Fibroblast of skin of left biceps (primary cell): ENCODE measurements at regions not wholly inside any gene's neighbourhood (a gene's known extent, or its start where the extent isn't known, plus 50 kb on each side); places are given as distances from the start of the nearest gene placed in this dataset.
A peak's percentile ranks its signal among the peaks of the same experiment; 100 is the strongest.

Source experiments
- DNase-seq, 2 experiments: peaks; one replicate each; pipeline ENCODE4 v3.0.0-alpha.2; 2013; ENCODE audit warnings: low read depth in 2 of 2

DNA sequence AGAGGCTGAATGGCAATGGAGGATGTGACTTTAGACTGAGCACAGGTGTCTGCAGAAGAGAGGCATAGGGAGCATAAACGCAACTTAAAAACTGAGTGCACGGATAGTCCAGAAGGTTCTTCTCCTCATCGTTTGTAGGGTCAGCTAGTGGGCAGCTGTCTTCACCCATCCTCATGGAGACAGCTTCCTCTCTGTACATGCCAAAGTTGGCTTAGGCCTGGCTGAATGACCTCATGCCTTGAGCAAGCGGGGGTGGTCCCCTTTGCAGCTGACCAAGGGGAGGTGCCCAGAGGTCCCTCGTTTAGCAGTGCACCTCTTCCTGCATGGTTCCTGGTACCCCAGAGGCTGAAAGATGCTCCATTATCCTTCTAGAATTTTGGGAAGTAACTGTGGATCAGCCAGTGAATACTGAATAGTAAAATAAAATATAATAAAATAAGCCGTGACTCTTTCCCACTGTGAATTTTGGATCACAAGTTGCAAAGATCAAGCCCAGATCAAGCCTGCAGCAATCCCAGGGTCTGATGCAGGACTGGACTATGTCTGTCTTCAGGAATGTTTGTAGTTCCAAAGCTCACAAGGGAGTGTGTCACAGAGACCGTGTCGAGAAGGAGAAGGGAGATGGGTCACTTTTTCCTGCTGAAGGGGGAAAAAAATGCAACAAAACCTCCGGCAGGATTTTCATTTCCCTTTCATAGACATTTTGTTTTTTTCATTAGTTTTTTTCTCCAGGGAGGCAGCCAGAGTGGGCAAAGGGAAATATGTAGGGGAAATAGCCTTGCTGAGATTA is 295.3 kb upstream of the MKI67 start:
- DNase-seq = no peak

DNA sequence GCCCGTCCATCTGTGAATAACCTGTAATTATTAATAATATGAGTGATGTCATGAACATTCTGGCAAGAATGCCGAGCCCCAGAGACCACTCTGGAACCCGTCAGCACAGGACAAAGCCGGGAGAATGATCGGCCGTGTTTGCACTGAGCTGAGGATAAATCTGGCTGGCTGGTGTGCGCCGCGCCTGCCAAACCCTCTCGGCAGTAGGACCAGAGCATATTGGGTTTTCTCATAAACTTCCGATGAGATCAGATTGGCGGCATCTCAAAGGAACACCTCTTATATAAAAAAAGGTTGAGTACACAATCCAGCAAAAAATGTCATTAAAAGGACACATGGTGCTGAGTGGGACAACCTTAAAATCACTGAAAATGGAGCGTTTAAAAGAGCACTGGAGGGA is 296.0 kb upstream of the MKI67 start:
- DNase-seq = no peak

DNA sequence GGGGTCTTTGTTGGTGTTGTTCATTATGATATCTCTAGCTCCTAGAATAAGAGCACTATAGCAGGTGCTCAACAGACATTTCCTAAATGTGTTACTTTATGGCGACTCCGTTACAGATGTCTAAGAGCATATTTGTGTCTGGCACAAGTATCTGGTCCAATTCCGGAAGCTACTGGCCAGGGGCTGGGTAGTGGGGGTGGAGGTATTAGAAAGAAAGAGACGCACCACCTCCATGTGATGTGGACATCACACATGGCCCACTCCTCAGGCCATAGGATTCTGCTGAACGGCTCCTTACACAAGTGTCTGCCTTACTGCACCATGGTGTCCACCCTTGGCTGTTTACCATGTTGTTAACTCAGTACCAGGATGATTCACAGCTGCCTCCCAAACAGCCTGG is 296.8 kb upstream of the MKI67 start:
- no peak for DNase-seq

DNA sequence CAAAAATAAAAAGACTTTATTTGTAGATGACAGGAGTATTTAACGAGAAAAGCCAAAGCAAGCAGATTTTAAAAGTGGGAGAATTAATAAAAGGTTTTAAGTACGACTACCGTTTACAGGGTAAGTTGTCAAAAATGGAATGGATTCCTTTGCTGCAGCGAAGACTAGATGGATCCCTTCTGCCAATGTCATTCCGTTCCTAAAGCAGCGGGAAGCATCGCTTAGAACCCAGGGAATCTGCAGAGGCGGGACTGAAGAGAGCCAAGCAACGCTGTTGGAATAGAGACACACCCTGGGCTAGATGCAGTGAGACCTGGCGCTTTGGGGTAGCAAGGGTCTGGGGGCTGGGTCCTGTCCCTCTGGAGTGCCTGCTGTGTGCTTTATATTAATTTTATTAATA is 303.1 kb upstream of the MKI67 start:
- DNase-seq = no peak

DNA sequence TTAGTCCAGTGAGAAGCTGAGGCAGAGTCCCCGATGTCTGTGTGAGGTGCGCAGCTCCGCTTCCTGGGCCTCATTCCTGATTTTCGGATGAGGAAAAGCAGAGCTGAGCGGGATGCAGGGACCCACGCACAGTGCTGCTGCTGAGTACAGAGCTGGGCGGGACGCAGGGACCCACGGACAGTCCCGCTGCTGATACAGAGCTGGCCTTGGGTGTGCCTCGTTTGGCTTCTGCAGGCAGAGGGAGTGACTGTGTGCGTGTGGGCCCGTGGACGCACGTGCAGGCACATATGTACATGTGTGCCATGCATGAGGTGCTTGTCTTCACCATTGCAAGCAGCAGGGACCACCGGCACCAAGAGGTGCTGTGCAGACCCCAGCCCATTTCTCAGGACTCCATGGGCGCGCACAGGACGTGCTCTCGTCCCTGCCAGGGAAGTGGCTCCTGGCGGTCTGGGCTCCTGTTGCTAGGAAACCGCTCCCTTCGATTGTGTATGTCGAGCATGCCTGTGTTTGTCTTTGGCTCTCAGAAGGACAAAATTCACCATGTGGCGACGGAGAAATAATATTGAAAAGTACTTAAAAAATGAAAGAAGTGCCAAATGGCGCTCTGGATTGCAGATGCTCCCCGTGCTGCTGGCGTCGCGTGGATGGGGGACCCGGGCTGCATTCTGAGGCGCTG is 303.8 kb upstream of the MKI67 start:
- DNase-seq = no peak

DNA sequence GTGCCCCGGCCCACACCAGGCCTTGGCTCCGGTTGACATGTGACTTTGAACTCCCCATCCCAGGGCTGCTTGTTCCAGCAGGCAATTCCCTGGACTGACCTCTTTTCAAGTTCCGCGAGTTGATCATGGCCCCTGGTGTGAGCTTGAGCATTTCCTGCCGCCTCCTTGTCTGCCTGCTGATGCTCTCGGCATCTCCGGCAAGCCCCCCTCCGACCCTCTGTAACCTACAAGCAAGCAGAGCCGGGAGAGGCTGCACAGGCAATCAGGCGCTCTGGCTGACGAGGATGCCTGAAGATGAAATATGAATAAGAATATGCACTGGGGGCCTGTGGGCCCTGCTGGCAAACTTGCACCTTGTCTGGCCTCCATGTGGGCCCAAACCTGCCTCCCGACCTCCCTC is 304.9 kb upstream of the MKI67 start:
- DNase-seq = no peak

DNA sequence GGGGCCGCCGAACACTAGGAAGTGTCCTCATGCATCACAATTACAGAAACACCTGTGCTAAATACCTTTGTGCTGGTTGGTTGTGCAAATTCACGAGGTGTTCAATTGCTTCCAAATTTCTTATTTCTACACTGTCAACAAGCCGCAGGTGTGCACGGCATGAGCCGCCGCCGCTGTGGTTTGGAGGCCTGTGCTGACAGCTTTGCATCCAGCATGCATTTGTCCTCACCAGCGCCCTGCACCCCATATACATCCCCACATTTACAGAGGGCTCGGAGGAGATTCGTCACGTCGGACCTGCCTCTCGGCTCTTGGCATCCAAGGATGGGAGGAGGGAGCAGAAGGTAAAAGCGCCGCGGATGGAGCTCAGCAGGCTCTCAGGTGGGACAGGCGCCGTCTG is 305.3 kb upstream of the MKI67 start:
- DNase-seq = no peak

DNA sequence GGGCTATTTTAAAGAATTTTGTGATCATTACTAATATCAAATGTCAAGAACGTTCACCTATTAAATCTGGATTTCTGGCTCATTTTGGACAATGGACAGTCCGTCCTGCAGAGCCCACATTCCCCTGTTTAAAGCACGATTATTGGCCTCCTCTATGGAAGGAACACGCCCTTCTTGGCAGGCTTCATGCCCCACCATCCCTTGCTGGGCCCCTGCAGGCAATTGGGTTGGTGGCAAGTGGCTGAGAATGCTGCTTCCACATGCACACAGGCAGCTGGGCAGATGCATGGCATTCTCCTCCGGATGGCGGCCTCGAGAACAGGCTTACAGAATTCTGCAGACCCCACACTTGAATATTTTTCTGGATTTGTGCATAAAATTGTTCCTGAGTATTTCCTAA is 305.8 kb upstream of the MKI67 start:
- no peak for DNase-seq

DNA sequence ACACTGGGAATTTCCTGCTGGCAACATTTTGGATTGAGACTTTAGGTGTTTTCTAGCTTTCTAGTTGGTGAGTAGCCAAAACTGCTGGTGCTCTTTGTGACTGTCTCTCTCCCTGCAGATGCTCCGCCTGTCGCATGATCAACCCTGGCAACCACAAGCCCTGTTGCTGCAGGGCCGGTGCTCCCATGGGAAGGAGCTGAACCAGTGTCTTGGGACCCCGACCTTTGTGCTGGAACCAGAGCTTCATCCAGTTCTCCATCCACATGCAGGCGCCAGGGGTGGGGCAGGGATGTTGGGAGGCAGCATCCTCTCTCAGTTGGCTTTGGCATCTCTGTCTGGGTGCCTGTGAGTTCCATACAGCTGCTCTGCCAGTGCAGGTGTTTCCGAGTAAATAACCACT is 306.2 kb upstream of the MKI67 start:
- DNase-seq = no peak

DNA sequence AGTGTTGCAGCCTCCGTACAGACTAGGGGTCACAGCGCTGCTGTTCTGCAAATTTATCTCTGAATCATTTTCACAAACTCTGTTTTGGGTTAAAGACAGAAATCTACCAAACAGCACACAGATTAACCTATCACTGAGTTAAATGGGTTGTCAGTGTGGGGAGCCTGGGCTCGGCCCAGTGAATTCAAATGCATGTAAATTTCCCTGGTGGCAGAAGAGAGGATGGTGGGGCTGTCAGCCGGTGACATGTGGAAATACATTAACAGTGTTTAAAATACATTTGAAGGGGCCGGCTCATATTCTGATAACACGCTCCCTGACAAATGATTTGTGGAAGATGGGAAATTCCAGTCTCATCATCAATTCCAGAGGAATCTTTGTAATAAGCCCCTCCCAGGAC is 309.6 kb upstream of the MKI67 start:
- DNase-seq = no peak

DNA sequence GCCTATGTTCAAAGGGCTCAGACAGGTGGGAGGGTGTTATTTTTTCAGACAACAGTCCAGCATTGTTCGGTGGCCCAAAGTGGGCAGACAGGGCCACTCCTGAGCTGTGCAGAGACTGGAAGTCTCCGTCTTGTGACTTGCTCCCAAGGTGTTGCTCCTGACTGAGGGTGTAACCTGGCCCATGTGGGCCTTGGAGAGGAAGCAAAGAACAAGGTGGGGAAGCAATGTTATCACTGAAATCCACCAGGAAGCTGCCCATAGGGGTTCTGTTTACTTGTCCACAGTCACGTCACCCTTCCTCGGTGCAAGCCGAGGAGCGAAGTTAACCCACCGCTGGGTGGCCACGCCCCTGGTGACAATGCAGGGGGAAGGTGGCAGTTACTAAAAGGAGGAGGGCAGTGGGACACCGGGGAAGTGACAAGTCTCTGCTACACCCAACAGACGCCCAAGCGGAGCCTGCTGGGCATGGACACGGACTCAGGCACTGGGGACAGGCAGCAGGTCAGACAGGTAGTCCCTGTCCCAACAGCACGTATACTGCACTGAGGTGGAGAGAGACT is 311.6 kb upstream of the MKI67 start:
- DNase-seq = no peak

DNA sequence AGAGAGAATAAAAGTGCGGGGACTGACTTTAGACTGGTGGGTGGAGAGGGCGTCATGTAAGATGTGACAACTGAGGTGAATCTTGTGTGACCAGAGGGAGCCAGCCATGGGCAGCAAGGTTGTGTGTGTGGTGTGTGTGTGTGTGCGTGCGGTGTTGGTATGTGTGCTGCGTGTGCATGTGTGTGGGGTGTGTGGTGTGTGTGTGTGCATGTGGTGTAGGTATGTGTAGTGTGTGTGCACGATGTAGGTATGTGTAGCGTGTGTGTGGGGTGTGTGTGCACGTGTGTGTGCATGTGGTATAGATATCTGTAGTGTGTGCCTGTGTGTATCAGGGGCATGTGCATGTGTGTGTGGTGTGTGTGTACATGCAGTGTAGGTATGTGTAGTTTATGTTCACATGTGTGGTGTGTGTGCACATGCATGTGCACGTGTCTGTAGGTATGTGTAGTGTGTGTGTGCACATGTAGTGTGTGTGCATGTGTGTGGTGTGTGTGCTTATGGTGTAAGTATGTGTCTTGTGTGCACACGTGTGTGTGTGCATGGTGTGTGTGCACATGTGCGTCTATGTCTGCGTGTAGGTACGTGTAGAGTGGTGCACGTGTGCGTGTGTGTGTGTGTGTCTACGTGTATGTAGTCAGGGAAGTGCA is 312.3 kb upstream of the MKI67 start:
- DNase-seq = no peak

DNA sequence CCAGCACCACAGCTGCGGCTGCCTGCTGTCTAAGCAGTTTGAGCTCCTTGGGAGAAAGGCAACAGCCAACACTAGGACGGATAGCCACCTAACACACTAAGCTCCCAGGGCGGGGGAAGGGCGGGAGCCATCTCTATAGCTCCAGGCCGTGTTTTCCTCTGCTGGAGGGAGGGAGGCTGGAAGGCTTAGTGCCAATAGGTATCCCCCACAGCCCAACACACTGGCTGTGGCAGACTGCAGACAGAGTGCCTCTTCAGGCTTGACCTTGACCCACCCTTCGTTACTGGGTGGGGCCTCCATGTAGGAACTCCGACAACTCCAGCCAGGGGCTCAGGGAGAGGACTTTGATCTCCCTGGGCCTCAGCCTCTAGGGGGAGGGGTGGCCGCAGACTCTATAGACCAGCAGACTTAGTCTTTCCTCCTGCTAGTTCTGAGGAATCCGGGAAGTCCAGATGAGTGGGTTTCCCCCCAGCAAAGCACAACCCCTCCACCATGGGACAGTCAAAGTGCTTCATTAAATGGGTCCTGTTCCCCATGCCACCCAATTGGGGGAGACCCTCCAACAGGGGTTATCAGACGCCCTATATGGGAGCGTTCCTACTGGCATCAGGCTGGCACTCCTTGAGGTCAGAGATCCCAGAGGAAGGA is 314.4 kb upstream of the MKI67 start:
- DNase-seq = no peak

DNA sequence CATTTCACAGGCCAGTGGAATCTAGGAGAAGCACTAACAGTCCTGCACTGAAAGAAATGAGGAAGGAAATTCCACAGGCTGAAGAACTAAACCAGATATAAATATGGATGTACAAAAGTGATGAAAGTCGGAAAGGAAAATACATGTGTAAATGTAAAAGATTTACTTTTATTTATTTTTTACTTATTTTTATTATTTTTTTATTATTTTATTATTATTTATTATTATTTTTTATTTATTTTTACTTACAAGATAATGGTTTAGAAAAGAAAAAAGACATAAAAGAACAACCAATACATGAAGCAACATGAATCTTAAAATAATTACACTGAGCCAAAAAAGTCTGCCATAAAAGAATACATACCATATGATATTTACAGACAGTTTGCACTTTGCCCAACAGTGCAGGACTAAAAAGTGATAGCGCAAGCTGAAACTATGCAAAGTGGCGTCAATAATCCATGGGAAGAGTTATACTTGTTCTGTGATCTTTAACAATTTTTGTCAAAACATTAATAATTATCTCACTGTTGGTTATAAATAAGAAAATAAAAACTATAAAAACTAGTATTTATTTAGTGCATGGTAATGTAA is 317.8 kb upstream of the MKI67 start:
- no peak for DNase-seq

DNA sequence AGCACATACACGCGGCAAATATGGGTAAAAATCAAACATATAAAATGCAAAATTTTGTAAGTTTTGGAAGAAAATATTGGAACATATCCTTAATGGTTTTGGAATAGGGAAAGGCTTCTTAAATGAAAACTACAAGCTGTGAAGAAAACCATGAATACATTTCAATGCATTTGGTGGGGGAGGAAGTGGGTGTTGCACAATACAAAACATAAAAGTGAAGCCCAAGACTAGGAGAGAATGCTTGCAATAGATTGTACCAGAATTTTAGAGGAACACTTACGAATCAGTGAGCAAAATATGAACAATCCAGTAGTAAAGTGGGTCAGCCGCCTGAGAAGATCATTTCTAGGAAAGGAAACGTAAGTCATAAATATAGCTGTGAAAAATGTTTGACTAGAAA is 322.6 kb upstream of the MKI67 start:
- DNase-seq = no peak

DNA sequence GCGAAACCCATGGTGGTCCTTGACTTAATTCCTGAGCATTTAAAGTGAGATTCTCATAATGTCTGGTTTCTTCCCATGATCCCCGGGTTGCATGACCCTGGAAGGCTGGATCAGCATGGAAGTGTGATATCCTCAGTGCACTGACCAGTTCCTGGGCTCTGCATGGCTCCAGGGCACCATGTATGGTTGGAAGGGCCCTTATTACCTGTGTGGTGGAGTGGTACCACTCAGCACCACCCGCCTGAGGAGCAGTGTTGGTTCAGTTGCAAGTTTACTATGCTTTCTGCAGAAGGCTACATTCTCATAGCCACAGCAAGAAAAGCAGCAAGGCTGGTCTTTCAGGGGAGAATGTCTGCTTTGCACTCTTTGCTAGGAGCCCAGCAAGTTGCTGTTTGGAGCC is 325.7 kb upstream of the MKI67 start:
- DNase-seq = no peak

DNA sequence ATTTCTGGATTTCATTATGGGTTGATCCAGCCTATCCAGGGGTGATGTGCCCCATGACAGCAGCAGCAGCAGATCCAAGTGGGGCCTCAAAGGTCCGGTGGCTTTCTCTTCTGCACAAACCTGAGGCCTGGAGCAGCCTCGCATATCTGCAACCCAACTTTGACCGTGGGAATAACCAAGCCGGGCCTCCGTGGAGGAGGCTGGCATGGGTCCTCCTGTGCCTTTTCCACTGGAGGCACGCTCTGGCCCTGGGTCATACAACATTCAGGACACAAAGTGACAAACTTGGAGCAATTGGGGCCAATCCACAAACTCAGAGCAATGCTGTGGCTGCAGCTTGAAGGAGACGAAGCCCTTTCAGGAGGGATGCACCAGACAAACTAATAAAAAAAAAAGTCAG is 330.0 kb upstream of the MKI67 start:
- no peak for DNase-seq

DNA sequence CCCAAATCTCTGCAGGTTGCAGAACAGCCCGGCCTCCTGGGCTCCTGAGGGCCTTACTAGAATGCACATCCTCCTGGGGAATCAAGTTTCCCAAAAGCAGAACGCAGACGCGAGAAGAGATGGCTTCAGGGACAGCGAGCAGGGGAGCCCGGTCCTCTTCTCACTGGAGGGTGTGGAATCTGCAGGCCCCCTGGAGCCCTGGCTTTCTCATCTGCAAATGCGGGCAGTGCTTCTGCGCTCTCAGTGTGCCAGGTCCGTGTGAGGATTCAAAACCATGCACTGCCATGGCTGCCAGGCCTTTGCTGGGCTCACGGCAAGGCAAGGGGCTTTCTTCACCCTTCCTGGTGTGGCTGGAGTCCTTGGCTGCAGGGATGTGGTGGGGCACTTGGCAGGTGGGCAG is 330.9 kb upstream of the MKI67 start:
- DNase-seq = no peak

DNA sequence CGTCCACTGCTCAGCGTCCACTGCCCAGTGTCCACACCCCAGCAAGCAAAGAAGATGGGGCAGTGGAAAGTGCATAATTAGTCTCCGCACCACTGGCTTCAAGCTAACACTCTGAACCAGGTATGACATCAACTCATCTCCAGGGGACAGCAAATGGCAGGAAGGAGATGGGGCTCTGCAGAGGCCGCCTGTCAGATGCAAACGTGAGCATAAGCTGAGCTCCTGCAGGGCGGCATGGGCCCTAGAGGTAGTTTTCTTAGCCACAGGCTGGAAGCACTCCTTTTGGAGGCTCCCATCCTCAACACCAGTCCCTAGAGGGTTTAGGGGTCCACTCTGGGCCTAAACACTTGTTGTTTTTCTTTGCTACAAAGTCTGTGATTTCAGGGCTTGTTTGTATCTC is 335.8 kb upstream of the MKI67 start:
- DNase-seq = no peak

DNA sequence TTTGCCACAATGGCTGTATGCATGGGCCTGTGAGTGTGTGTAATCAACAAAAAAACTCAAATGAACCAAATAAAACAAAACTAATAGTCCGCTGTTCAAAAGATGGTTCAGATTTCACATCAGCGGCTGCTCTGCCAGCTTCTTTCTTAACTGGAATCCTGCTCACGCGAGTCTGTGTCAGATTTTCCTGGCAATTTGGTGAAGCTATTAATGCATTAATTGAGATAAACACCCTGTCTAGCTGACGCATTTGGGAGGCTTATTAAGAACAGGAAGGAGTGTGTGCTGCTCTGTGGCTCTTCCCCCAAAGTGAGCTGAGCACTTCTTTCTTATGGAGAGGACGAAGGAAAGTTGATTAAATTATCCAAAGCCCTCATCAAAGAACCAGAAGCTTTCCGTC is 336.6 kb upstream of the MKI67 start:
- DNase-seq = no peak

DNA sequence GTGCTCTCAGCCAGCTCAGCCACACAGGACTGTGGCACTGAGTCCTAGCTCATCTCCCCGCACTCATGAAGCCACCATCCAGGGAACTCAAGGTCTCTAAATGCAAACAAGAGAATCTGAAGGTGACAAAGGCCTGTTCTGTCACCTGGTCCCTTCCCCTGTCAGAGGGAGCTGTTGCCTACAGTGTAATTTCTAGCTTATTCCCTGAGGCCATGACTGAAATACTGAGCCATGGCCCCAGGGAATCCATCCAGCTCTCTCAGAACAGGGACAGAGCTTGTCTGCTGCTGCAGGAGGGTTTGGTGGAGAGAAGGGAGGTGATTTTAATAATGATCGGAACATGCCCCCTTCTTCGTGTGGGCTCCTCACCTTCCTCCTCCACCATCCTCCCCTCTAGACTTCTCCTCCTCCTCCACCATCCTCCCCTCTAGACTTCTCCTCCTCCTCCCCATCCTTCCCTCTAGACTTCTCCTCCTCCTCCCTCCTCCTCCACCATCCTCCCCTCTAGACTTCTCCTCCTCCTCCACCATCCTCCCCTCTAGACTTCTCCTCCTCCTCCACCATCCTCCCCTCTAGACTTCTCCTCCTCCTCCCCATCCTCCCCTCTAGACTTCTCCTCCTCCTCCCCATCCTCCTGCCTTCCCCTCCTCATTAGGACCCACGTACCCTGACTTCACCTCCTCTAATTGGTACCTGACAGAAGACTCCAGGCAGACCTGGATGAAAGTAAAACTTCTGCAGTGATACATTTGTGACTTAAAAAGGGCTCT is 338.0 kb upstream of the MKI67 start:
- peak in 1 of 2 experiments; percentile 8 for DNase-seq
